HS-5 (cell line): ENCODE measurements at regions not wholly inside any gene's neighbourhood (a gene's known extent, or its start where the extent isn't known, plus 50 kb on each side); places are given as distances from the start of the nearest gene placed in this dataset.

Experiments
- DNase-seq: peaks from one replicate; pipeline ENCODE4 v3.0.0-alpha.2; 2012; ENCODE audit warnings: low read depth

- DNase-seq, result no peak
Observed at GRCh38 chr3:67288466-67289106, 290.5 kb downstream of the KBTBD8 start.

GRCh38 chr3:67289626-67290025 is 291.5 kb downstream of the KBTBD8 start:
- no peak for DNase-seq

- DNase-seq, result no peak
Observed at GRCh38 chr3:67290438-67290837, 292.3 kb downstream of the KBTBD8 start.

GRCh38 chr3:67291287-67292252 is 293.5 kb downstream of the KBTBD8 start:
- no peak for DNase-seq

GRCh38 chr3:67292356-67293121 is 294.4 kb downstream of the KBTBD8 start:
- DNase-seq, result no peak

- DNase-seq, result no peak
Observed at GRCh38 chr3:67294341-67294740, 296.2 kb downstream of the KBTBD8 start.

GRCh38 chr3:67296039-67296892 is 298.2 kb downstream of the KBTBD8 start:
- DNase-seq, result no peak

- DNase-seq, result no peak
Observed at GRCh38 chr3:67297715-67298475, 299.8 kb downstream of the KBTBD8 start.

- DNase-seq, result no peak
Observed at GRCh38 chr3:67301556-67301955, 303.4 kb downstream of the KBTBD8 start.

- no peak for DNase-seq
Observed at GRCh38 chr3:67302489-67302888, 304.4 kb downstream of the KBTBD8 start.

- no peak for DNase-seq
Observed at GRCh38 chr3:67305160-67305559, 307.1 kb downstream of the KBTBD8 start.

GRCh38 chr3:67305922-67306321 is 307.8 kb downstream of the KBTBD8 start:
- no peak for DNase-seq

- no peak for DNase-seq
Observed at GRCh38 chr3:67311440-67311839, 313.3 kb downstream of the KBTBD8 start.

GRCh38 chr3:67312155-67312554 is 314.0 kb downstream of the KBTBD8 start:
- no peak for DNase-seq

- DNase-seq, result no peak
Observed at GRCh38 chr3:67318162-67318561, 320.1 kb downstream of the KBTBD8 start.

GRCh38 chr3:67324554-67324953 is 326.4 kb downstream of the KBTBD8 start:
- no peak for DNase-seq
